Right lobe of liver (tissue), 4 donors: ENCODE measurements at regions not wholly inside any gene's neighbourhood (a gene's known extent, or its start where the extent isn't known, plus 50 kb on each side); places are given as distances from the start of the nearest gene placed in this dataset.

Source experiments
- CTCF ChIP-seq, 4 donors: fragments of 200-600 bp in 3 of 4; fragments of 450-650 bp in 1 of 4; IDR thresholded peaks; one replicate each; pipeline versions ENCODE4 v1.5.1 to v1.8.0; 2016 to 2022; ENCODE audit warnings: antibody characterized with exemption in 4 of 4, mild to moderate bottlenecking in 2 of 4
- POLR2A ChIP-seq: fragments of 450-650 bp; IDR thresholded peaks from one replicate; pipeline ENCODE4 v1.6.1; 2017; ENCODE audit warnings: antibody characterized with exemption, mild to moderate bottlenecking
- donor health status: DM: no; HTN: no; CAD: no.
- donor health status: DM: no; HTN: no; CAD: no.
- donor health status: DM: no; HTN: yes; CAD: no.

DNA sequence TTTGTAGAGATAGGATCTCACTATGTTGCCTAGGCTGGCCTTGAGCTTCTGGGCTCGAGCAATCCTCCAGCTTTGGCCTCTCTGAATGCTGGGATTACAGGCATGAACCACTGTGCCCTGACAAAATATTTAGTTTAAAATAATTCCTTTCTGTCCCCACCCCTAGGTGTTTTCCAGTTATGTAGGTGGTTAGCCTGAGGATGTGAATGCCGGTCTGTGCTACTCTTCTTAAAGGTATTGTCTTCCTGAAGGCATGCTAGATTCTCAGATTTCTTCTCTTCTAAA, 56.7 kb upstream of the BASP1 start:
- TF ChIP-seq CTCF (IDR thresholded peaks at IDR 0.05) = no peak
- TF ChIP-seq POLR2A = no peak
